Adrenal gland (tissue), 9 donors: ENCODE measurements at regions not wholly inside any gene's neighbourhood (a gene's known extent, or its start where the extent isn't known, plus 50 kb on each side); places are given as distances from the start of the nearest gene placed in this dataset.

Experiments used
- DNase-seq, 7 donors: peaks; one replicate each; pipeline ENCODE4 v3.0.0-alpha.2; 2019 to 2020
- H3K27ac ChIP-seq, 5 donors: fragments of 200-600 bp; sonication (generic) in 4 of 5; 1 replicate in 3 of 5; 2 replicates in 2 of 5; pipeline versions ENCODE4 v1.5.1 to v1.8.0; 2016 to 2020; ENCODE audit warnings: mild to moderate bottlenecking in 1 of 5
- H3K27me3 ChIP-seq: fragments of 200-600 bp; 2 replicates; pipeline ENCODE4 v1.8.0; 2021
- H3K36me3 ChIP-seq, 2 donors: fragments of 200-600 bp; replicated peaks in 1 of 2; 1 replicate in 1 of 2; 2 replicates in 1 of 2; pipeline versions ENCODE4 v1.5.1 to v1.8.0; 2018 to 2022
- H3K4me1 ChIP-seq, 2 donors: fragments of 200-600 bp; replicated peaks in 1 of 2; 1 replicate in 1 of 2; 2 replicates in 1 of 2; pipeline versions ENCODE4 v1.5.1 to v1.8.0; 2018 to 2021
- H3K4me3 ChIP-seq, 4 donors: fragments of 200-600 bp; sonication (generic) in 3 of 4; one replicate each; pipeline ENCODE4 v1.5.1; 2016 to 2018
- H3K9me3 ChIP-seq, 3 donors: fragments of 200-600 bp; sonication (generic) in 1 of 3; replicated peaks in 1 of 3; 1 replicate in 2 of 3; 2 replicates in 1 of 3; pipeline versions ENCODE4 v1.5.1 to v1.8.0; 2016 to 2021
- CTCF ChIP-seq, 6 experiments: fragments of 450-650 bp in 4 of 6; fragments of 200-600 bp in 2 of 6; sonication (generic) in 1 of 6; IDR thresholded peaks; 1 replicate in 5 of 6; 2 replicates in 1 of 6; pipeline versions ENCODE4 v1.5.1 to v1.8.0; 2016 to 2021; ENCODE audit warnings: antibody characterized with exemption in 6 of 6, mild to moderate bottlenecking in 2 of 6, moderate library complexity in 1 of 6
- POLR2A ChIP-seq, 2 donors: fragments of 450-650 bp; IDR thresholded peaks; one replicate each; pipeline ENCODE4 v1.6.1; 2017; ENCODE audit warnings: antibody characterized with exemption in 2 of 2, mild to moderate bottlenecking in 2 of 2, moderate library complexity in 1 of 2
- WGBS, 4 donors: extraction: QIAGEN DNeasy Blood & Tissue Kit in 2 of 4; methylation state at CpG; one replicate each; pipeline versions ENCODE4 v1.1.5 to v1.1.7; 2013 to 2017; 5-methylcytosine and 5-hydroxymethylcytosine counted together
- intact Hi-C, 2 donors: fragments of 100-400 bp; cut with DNase I; formaldehyde crosslinking; loops; one replicate each; pipeline versions ENCODE4 v1.14.1 to v1.15.0; 2022 to 2023
- donor health status: healthy with polysubstance abuse.
- donor health status: Bipolar disorder and iron deficiency.
- donor health status: DM: yes; HTN: yes; CAD: no.
- donor health status: DM: no; HTN: no; CAD: no.
- donor health status: DM: no; HTN: no; CAD: no.

GRCh38 chr15:101562428-101563059 is 73.0 kb upstream of the PCSK6 start:
- no peaks in the 10 kb centered on the region for H3K9me3 ChIP-seq
- no peaks in the 10 kb centered on the region for H3K27me3 ChIP-seq
- H3K27ac ChIP-seq: no peak overlapping the region
- 84 to 90% (median 86%) methylated on average over 21 to 22 of the region's 22 CpGs for WGBS, 4 donors
- intact Hi-C loops: no loop called here
- no peaks in the 10 kb centered on the region for H3K36me3 ChIP-seq
- no peak for TF ChIP-seq POLR2A (IDR thresholded peaks at IDR 0.05)
- no peak for TF ChIP-seq CTCF (IDR thresholded peaks at IDR 0.05)
- no peak for DNase-seq
- H3K4me1 ChIP-seq: no peaks in the 10 kb centered on the region
- H3K4me3 ChIP-seq: no peak overlapping the region

- DNase-seq: no peak
- 81 to 89% (median 84%) methylated on average over 3 to 15 of the region's 15 CpGs for WGBS, 4 donors
- H3K4me1 ChIP-seq: no peaks in the 10 kb centered on the region
- no peaks in the 10 kb centered on the region for H3K27me3 ChIP-seq
- H3K36me3 ChIP-seq: no peaks in the 10 kb centered on the region
- no peak overlapping the region for H3K27ac ChIP-seq
- intact Hi-C loops: no loop called here
- H3K4me3 ChIP-seq: no peak overlapping the region
- TF ChIP-seq CTCF (IDR thresholded peaks at IDR 0.05) (no peak), POLR2A (IDR thresholded peaks at IDR 0.05) (no peak)
- no peaks in the 10 kb centered on the region for H3K9me3 ChIP-seq
These were observed 72.0 kb upstream of the PCSK6 start for GRCh38 chr15:101561584-101561906.

GRCh38 chr15:101560722-101561583 is 71.4 kb upstream of the PCSK6 start:
- no peak for DNase-seq
- intact Hi-C loops: no loop called here
- Histone ChIP-seq H3K36me3 (no peaks in the 10 kb centered on the region), H3K9me3 (no peaks in the 10 kb centered on the region), H3K27me3 (no peaks in the 10 kb centered on the region), H3K4me3 (no peak overlapping the region), H3K4me1 (no peaks in the 10 kb centered on the region), H3K27ac (no peak overlapping the region)
- TF ChIP-seq CTCF (IDR thresholded peaks at IDR 0.05) (no peak), POLR2A (IDR thresholded peaks at IDR 0.05) (no peak)
- WGBS, 4 donors: 80 to 85% (median 84%) methylated on average over 8 to 11 of the region's 11 CpGs

- intact Hi-C loops: no loop called here
- no peak for DNase-seq
- TF ChIP-seq CTCF (IDR thresholded peaks at IDR 0.05) (no peak), POLR2A (IDR thresholded peaks at IDR 0.05) (no peak)
- no peak overlapping the region for H3K27ac ChIP-seq
- no peak overlapping the region for H3K4me3 ChIP-seq
- H3K9me3 ChIP-seq: no peaks in the 10 kb centered on the region
- no peaks in the 10 kb centered on the region for H3K4me1 ChIP-seq
- WGBS, 4 donors: 41 to 55% (median 52%) methylated on average over 6 of the region's 6 CpGs
- no peaks in the 10 kb centered on the region for H3K36me3 ChIP-seq
- no peaks in the 10 kb centered on the region for H3K27me3 ChIP-seq
These were observed 70.4 kb upstream of the PCSK6 start for GRCh38 chr15:101559952-101560351.
